Stimulated activated CD4-positive, alpha-beta T cell treated with anti-CD3 and anti-CD28 coated beads, Interleukin-4, amount 100 ng/mL, for 4 hours (primary cell): ENCODE measurements at regions not wholly inside any gene's neighbourhood (a gene's known extent, or its start where the extent isn't known, plus 50 kb on each side); places are given as distances from the start of the nearest gene placed in this dataset.

Experiments used
- DNase-seq, 2 experiments: peaks; one replicate each; pipeline ENCODE4 v3.0.0-alpha.2; 2020

- no peak for DNase-seq
Measured at GRCh38 chr6:14187406-14187805, 69.8 kb downstream of the CD83 start.

GRCh38 chr6:14189074-14189473 lies 71.5 kb downstream of the CD83 start:
- no peak for DNase-seq

GRCh38 chr6:14190191-14190928 lies 72.8 kb downstream of the CD83 start:
- DNase-seq, result no peak

DNA sequence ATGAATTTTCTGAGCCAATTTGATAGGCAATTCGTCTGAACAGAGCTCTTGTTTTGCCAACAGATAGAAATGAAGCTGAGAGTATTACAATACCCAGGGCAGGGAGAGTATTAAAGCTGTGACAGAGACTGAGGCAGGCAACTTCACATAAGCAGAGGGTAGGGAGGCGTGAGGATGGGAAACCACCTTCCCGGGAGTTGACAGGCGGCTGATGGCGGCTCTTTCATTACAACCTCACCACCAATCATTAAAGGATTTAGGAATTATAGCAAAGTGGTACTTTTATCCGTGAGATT lies 73.3 kb downstream of the CD83 start:
- no peak for DNase-seq

GRCh38 chr6:14191761-14192160 lies 74.2 kb downstream of the CD83 start:
- DNase-seq, result no peak

DNA sequence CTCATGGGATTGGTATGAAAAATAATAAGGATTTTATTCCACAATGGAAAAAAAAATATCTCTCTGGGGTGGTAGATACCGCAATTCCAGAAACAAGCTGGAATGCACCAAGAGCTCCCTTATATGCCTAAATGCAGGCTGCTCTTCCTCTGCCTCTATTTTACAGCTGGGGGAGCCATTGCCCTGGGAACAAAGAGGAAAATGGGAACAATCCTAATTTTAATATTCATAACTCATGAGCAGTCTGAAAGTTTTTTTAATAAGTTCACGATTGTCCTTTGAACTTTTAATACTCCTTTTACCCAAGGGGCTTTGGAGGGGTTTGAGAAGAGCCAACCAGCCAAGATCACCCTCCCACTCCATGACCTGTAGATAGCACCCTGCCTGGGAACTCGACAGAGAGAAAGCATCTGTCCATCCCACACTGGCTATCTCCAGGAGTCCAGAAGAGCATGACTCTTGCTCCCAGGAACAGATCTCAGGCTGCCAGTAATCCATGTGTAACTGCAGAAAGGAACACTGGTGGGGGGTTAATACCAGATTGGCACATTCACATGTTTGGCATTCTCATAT lies 74.7 kb downstream of the CD83 start:
- no peak for DNase-seq

DNA sequence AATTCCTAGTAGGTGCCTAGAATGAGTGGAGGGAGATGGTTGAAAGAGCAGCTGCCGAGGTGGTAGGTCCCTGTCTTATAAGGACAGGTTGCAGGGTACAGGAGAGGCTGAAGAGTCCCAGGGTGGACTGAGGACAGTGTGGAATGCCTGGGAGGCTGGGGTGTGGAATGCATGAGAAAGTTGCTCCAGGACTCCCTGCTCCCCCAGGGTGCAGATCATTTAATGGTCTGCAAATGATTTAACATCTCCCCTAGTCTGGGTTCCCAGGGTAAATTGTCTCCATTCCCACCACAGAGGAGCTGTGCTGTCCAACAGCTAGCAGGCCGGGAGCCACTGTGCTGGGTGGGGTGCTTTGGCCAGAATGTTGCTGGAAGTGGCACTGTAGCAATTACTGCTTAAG lies 76.0 kb downstream of the CD83 start:
- no peak for DNase-seq

- no peak for DNase-seq
Measured at GRCh38 chr6:14194483-14194882, 76.9 kb downstream of the CD83 start.

- DNase-seq, result no peak
Measured at GRCh38 chr6:14194976-14195375, 77.4 kb downstream of the CD83 start.

- no peak for DNase-seq
Measured at GRCh38 chr6:14196026-14196425, 78.5 kb downstream of the CD83 start.

GRCh38 chr6:14197118-14197517 lies 79.5 kb downstream of the CD83 start:
- no peak for DNase-seq

DNA sequence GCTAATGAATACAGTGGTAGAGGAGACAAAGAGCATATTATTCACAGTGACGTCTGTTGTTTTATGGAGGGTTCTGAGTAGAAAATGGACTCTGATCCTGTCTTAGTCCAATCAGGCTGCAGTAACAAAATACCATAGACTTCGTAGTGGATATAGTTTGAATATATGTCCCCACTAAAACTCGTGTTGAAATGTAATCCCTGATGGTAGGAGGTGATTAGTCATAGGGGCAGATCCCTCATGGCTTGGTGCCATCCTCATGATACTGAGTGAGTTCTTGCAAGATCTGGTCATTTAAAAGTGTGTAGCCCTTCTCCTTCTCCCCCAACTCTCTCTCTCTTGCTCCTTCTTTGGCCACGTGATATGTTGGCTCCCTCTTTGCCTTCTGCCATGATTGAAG lies 82.5 kb downstream of the CD83 start:
- no peak for DNase-seq

- no peak for DNase-seq
Measured at GRCh38 chr6:14202947-14203346, 85.4 kb downstream of the CD83 start.

- DNase-seq, result no peak
Measured at GRCh38 chr6:14206391-14206790, 88.8 kb downstream of the CD83 start.

- no peak for DNase-seq
Measured at GRCh38 chr6:14207448-14207847, 89.9 kb downstream of the CD83 start.

- no peak for DNase-seq
Measured at GRCh38 chr6:14209000-14209399, 91.4 kb downstream of the CD83 start.

GRCh38 chr6:14210077-14210476 lies 92.5 kb downstream of the CD83 start:
- DNase-seq, result no peak

DNA sequence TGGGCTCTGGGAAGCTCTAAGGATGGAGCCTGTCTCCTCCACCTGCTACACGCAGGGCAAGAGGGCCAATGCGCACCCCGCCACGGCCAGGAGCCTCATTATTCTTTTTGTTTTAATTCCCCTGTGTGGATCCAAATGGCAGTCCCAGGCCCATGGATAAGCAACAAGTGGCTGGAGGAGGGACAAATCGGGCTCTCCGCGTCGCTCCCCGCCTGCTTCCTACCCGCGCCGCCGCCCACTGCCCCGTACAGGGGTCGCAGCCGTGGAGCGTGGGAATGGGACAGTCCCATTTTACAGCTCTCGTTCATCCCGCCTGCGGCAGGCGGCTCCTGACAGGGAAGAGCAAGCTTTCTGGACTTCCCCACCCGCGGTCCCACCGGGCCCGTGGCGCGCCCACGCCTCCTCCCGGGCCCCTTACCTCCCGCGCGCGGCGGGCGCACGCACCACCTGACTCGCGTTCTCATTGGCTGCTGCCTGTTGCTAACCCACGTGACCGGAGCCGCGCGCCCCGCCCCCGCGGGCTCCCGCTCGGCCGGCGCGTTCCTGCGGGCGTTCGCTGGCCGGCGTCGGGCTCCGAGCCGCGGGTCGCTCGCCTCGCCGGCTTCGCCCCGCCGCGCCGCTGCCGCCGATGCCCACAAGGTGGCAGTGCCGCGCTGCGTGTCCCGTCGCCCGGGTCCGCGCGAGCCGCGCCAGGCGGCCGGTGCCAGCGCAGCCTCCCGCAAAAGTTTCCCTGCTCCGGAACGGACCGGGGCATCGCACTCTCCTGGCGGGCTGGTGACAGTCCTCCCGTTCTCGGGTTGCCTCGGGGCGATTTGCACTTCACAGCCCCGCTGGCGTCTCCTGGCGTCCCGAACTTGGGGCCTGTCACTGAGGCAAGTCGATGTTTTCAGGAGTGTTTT lies 93.3 kb downstream of the CD83 start:
- DNase-seq, result peak; percentile 91

DNA sequence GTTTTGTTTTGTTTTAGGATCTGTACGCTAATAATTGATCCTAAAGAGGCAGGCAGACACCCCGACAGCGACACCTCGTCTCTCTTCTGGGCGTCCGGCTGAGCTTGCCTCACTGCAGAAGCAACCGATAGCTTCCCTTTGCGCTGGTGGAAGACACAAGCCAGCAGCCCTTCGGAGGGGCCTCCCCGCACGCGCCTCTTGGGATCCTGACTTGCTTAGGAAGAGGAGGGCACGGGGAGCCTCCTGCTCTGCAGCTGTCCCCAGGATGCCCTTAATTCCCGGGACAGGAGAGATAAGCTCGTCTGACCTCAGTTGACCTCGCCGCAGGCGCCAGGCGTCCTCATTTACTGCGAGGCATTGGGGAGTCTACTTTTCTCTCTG lies 94.0 kb downstream of the CD83 start:
- peak in 1 of 2 experiments; percentile 27 for DNase-seq

GRCh38 chr6:14212020-14212419 lies 94.4 kb downstream of the CD83 start:
- DNase-seq, result no peak

DNA sequence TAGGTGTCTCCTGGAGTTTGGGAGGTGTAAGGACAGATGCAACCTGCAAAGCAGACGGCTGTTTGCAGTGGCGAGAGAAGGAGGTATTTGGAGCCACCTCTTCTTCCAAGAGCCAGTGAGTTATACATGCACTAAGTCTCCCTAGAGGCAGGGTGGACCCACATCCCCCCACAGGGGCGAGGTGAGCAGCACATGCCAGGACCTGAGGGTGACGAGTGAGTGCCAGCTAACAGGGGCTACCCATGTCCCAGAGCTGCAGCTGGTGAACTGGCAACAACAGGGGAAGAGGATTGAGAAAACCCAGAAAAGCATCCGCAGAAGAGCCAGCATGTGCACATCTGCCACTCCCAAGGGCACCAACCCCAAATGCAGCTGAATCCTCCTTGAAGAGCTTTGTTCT lies 95.1 kb downstream of the CD83 start:
- DNase-seq, result no peak

DNA sequence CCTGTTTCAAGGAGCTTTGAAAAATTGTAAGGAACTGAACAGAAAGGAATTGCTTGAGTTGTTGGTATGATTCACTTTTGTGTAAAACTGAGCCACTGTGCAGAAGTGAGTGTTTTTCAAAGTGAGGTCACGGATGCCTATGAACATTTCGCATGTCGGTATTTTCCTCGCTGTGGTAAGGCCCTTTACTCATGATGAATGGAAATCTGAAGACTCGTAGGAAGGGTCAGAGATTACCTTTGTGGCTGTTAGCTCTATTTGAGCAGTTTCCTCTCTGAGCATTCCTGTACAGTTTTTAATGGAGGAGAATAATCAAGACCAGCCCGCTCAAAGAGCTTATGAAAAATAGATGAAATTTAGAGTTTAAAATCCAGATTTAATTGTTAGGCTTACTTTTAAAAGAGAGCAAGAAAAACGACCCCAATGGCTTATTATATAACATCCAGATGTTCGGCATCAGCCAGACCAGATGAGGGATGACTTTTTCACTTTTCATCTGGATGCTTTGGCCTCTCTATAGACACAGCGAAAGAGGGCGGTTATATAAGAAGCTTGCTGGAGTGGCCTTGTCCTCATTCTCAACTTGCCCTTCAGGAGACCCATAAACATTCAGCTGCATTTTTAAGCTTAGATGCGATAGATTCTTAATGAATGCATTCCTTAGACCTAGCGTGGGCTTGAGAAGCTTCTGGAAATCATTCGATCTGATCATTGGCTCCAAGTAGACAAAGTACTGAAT lies 99.5 kb downstream of the CD83 start:
- no peak for DNase-seq

DNA sequence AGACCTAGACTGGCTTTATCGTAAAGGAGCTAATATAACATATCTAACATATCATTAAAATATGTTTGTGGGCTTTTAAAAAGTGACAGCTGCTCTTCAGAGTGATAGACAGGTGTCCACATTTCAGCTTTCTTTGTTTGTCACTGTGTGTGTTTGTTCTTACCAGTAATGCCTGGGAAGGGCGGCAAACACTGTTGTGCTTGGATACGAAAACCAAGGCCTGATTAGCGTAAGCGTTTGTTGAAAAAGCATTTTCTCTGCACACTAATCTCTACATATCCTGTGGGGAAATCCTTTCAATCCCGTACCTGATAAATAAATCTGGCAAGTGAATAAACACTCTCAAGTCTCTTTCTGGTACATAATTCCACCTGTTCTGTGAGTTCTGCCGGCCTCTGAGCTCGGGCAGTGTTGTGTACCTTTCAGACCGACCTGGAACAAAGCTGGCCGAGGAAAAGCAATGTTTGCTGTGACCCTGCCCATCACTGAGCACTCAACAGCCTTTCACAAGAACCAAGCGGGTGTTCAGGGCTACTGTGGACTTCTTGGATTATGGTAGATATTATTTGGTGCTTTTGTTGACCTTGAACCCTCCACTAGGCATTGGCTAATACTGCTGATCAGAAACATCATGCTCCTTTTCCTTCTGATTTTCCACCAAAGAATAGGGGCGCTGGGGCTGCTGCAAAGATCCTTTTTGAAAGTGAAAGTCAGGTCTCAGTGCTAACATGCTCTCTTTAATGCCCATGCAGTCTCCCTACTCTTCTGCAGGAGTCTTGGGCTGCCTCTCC lies 100.4 kb downstream of the CD83 start:
- DNase-seq, result no peak
